ENCODE measurements at regions not wholly inside any gene's neighbourhood (a gene's known extent, or its start where the extent isn't known, plus 50 kb on each side); places are given as distances from the start of the nearest gene placed in this dataset.

DNA sequence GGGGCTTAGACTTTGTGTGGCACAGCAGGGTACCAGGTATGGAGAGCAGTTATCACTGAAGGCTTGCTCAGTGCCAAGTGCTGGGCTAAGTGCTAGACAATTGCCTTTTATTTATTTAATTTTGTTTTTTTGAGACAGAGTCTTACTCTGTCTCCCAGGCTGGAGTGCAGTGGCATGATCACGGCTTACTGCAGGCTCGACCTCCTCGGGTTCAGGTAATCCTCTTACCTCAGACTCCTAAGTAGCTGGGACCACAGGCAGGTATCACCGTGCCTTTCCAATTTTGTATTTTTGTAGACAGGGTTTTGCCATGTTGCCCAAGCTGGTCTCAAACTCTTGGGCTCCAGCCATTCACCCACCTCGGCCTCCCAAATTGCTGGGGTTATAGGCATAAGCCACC is 256.9 kb downstream of the ZNF536 start:
- TF ChIP-seq, protein P1, sequence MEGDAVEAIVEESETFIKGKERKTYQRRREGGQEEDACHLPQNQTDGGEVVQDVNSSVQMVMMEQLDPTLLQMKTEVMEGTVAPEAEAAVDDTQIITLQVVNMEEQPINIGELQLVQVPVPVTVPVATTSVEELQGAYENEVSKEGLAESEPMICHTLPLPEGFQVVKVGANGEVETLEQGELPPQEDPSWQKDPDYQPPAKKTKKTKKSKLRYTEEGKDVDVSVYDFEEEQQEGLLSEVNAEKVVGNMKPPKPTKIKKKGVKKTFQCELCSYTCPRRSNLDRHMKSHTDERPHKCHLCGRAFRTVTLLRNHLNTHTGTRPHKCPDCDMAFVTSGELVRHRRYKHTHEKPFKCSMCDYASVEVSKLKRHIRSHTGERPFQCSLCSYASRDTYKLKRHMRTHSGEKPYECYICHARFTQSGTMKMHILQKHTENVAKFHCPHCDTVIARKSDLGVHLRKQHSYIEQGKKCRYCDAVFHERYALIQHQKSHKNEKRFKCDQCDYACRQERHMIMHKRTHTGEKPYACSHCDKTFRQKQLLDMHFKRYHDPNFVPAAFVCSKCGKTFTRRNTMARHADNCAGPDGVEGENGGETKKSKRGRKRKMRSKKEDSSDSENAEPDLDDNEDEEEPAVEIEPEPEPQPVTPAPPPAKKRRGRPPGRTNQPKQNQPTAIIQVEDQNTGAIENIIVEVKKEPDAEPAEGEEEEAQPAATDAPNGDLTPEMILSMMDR (IDR thresholded peaks at IDR 0.05; ENCODE audit: poor library complexity, severe bottlenecking): no peak
- TF ChIP-seq, protein P2, sequence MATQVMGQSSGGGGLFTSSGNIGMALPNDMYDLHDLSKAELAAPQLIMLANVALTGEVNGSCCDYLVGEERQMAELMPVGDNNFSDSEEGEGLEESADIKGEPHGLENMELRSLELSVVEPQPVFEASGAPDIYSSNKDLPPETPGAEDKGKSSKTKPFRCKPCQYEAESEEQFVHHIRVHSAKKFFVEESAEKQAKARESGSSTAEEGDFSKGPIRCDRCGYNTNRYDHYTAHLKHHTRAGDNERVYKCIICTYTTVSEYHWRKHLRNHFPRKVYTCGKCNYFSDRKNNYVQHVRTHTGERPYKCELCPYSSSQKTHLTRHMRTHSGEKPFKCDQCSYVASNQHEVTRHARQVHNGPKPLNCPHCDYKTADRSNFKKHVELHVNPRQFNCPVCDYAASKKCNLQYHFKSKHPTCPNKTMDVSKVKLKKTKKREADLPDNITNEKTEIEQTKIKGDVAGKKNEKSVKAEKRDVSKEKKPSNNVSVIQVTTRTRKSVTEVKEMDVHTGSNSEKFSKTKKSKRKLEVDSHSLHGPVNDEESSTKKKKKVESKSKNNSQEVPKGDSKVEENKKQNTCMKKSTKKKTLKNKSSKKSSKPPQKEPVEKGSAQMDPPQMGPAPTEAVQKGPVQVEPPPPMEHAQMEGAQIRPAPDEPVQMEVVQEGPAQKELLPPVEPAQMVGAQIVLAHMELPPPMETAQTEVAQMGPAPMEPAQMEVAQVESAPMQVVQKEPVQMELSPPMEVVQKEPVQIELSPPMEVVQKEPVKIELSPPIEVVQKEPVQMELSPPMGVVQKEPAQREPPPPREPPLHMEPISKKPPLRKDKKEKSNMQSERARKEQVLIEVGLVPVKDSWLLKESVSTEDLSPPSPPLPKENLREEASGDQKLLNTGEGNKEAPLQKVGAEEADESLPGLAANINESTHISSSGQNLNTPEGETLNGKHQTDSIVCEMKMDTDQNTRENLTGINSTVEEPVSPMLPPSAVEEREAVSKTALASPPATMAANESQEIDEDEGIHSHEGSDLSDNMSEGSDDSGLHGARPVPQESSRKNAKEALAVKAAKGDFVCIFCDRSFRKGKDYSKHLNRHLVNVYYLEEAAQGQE (IDR thresholded peaks at IDR 0.05; ENCODE audit: borderline replicate concordance): no peak
- TF ChIP-seq EZH2 (IDR thresholded peaks at IDR 0.05; ENCODE audit: borderline replicate concordance, insufficient read depth, low read length, poor library complexity, severe bottlenecking) (no peak), POLR2AphosphoS5 (IDR thresholded peaks at IDR 0.05) (no peak)

All from neural cell (in vitro differentiated cells).